ENCODE measurements at regions not wholly inside any gene's neighbourhood (a gene's known extent, or its start where the extent isn't known, plus 50 kb on each side); places are given as distances from the start of the nearest gene placed in this dataset.

DNA sequence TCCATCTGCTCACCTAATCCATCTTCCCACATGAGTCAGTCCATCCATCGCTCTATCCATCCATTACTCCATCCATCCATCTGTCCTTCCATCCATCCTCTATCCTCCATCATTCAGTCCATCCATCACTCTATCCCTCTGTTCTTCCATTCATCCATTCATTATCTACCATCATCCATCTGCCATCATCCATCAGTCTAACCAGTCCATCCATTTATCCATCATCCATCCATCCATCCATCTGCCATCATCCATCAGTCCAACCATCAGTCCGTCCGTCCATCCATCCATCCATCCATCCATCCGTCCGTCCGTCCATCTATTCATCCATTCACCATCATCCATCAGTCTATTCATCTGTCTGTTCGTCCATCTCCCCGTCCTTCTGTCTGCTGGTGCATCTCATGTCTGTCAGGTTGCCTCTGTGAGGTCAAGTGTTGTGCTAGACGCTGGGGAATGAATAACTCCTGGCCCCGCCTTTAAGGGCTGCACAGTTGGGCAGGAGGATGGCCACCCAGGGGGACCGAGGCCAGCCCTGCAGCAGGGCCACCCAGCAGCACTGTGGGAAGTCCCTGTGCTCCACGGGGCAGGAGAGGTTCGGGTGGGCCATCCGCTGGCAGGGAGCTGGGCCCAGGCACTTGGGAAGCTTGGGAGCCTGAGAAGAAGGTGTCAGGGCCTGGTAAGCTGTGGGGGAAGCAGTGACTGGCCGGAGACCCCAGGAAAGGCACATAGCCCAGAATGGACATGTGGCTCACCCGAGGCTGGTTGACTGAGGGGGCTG lies 137.1 kb downstream of the CTTN start:
- TF ChIP-seq COPS2 (conservative IDR thresholded peaks at IDR 0.05) (no peak), TBP (optimal IDR thresholded peaks at IDR 0.05; ENCODE audit: low read depth, low read length) (no peak), ZNF224 (CRISPR knock-in tag; IDR thresholded peaks at IDR 0.05) (no peak), ZFPM2 (CRISPR knock-in tag; IDR thresholded peaks at IDR 0.05) (no peak), ETV5 (CRISPR knock-in tag; IDR thresholded peaks at IDR 0.05; ENCODE audit: low read depth) (no peak), NFIC (IDR thresholded peaks at IDR 0.05) (no peak), EWSR1 (IDR thresholded peaks at IDR 0.05; ENCODE audit: borderline replicate concordance, low read depth, partially characterized antibody) (no peak), HOMEZ (CRISPR knock-in tag; IDR thresholded peaks at IDR 0.05) (no peak), PCBP1 (IDR thresholded peaks at IDR 0.05; ENCODE audit: low read depth, low read length, poor library complexity, severe bottlenecking) (no peak), ARNT (IDR thresholded peaks at IDR 0.05) (no peak), RCOR1 (IDR thresholded peaks at IDR 0.05; ENCODE audit: borderline replicate concordance in 1 of 2, low read depth in 2 of 2, low read length in 2 of 2) (no peak)
- Histone ChIP-seq H3K9ac (ENCODE audit: insufficient read depth in 1 of 2, low read depth in 2 of 2, low read length in 2 of 2) (no peak overlapping the region; a peak in 1 of 4 replicates), H3K4me2 (ENCODE audit: insufficient read depth, low read length) (no peak overlapping the region), H3K79me2 (ENCODE audit: control insufficient read depth, insufficient read depth, low read length) (no peaks in the 10 kb centered on the region), H3K27ac (ENCODE audit: extremely low read depth, low read depth, low read length) (no peak overlapping the region), H3K36me3 (ENCODE audit: control insufficient read depth, insufficient read depth, low read length) (no peaks in the 10 kb centered on the region), H3K9me1 (ENCODE audit: control insufficient read depth, insufficient read depth, low read length) (no peaks in the 10 kb centered on the region), H3K9me3 (replicated peaks; ENCODE audit: control insufficient read depth, insufficient read depth, low read depth, low read length) (no peaks in the 10 kb centered on the region), H3K27me3 (ENCODE audit: control insufficient read depth in 2 of 2, insufficient read depth in 2 of 2, low read length in 2 of 2) (peaks cover 7 to 59% of the 10 kb centered on the region in 2 experiments; a peak in 3 of 5 replicates), H3K4me3 (no peak overlapping the region), H3K4me1 (replicated peaks in 1 of 2; ENCODE audit: control insufficient read depth in 2 of 2, insufficient read depth in 2 of 2, low read length in 2 of 2) (0 out of 5 replicates have a peak, but pooled peaks cover 0 to 4% of the 10 kb centered on the region in 2 experiments), H2AFZ (ENCODE audit: low read depth, low read length) (no peak overlapping the region), H4K20me1 (replicated peaks; ENCODE audit: control insufficient read depth, insufficient read depth, low read length) (peaks cover 3% of the 10 kb centered on the region; the same call in 1 of the 2 replicates)
- no TSS peak for BruUV-seq (replicated peaks)
- ATAC-seq = no peak
- 1% methylated on average over 16 of the region's 16 CpGs for WGBS (ENCODE audit: insufficient coverage, low coverage, missing lambda C conversion rate)
- no peak for FAIRE-seq
- DNase-seq (ENCODE audit: extremely low read depth in 1 of 4, low spot score in 3 of 4) = no peak
- ChIA-PET CTCF (ENCODE audit: low intra/inter-chr PET ratio) (no interaction called here), POLR2A (no interaction called here)
- intact Hi-C loops (cut with micrococcal nuclease) = no loop called here
- in situ Hi-C loops (cut with MboI) = no loop called here

Data from K562 (cell line).